Putamen (tissue), 1 donor: ENCODE measurements at regions not wholly inside any gene's neighbourhood (a gene's known extent, or its start where the extent isn't known, plus 50 kb on each side); places are given as distances from the start of the nearest gene placed in this dataset.
"Not testable (repeated sequence)": the region's sequence is repeated elsewhere in the genome, so short reads cannot be mapped to it uniquely, and the experiment has no call there.

ENCODE experiments used
- DNase-seq: peaks from one replicate; pipeline ENCODE4 v3.0.0-alpha.2; 2016; ENCODE audit warnings: low spot score

DNA sequence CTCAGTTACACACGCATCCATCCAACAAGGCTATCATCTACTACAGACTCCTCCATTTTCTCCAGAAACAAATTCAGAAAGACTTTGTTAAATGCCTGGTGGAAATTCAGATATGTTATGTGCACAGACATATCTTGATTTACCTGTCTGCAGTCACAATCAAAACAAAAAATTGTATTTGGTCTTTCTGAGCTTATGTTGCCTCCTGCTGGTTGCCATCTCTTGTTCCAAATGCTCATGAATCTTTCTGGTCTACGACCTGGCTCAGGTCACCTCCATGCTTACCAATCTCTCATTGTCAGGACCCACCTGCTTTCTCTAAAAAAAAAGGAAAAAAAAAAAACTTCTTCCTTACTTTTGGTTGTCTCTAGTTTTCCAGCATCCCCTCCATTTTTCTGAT lies 169.2 kb upstream of the PLXNC1 start:
- no peak for DNase-seq

DNA sequence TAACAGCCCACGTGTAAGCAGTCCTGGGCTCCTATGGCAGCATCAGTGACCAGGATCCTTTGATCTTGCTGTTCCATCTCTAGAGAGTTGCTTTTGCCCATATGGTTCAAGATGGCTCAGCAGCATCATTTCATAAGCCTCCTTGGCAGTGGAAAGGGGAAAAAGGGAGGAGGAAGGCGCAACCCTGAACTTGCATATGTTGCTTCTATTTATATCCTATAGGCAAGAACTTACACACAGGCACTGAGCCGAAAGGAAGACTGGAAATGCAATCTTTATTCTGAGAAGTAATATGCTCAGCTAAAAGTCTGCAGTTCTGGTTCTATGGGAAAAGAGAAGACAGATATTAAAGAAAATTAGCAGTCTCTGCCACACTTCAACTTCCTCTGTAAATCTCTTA lies 167.7 kb upstream of the PLXNC1 start:
- DNase-seq, result no peak

DNA sequence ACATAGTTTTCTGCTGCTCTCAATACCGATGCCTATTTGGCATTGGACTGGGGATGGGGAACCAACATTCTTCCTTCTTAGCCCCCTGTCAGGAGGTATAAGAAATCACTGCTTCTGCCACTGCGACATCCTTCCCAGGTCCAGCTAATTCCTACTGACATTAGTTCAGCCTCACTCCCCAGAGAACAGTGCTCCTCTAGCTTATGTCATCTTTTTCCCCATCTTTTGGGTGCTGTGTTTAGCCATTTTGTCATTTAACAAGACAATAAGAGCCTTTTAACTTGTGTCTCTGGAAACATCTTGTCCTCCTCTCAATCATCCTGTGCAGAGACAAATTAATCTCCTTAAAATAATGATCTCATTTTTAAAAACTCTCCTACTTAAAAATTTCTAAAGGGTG lies 167.0 kb upstream of the PLXNC1 start:
- DNase-seq, result no peak

DNA sequence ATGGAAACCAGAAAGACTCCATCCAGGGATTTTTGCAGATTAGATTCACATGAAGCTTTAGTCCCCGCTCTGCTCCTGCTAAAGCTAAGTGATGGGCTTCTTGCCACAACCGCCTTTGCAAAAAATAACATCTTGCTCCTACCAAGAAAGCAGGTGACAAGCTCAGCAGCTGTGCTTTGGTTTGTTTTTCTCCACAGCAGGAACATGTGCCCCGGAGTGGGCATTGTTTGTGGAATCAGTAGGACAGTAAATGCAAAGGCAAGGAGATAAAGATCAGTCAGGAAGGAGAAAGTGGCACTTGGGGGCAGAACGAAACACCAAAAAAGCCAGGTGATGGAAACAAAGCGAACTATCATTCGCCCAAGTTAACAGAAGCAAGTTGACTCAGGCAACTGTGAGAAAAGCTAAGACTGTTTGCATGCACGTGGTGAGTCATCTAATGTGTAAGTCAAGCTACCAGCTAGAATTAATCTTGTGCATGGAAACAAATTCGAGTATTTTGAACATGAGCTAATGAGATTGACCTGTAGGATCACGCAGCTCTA lies 165.5 kb upstream of the PLXNC1 start:
- no peak for DNase-seq

DNA sequence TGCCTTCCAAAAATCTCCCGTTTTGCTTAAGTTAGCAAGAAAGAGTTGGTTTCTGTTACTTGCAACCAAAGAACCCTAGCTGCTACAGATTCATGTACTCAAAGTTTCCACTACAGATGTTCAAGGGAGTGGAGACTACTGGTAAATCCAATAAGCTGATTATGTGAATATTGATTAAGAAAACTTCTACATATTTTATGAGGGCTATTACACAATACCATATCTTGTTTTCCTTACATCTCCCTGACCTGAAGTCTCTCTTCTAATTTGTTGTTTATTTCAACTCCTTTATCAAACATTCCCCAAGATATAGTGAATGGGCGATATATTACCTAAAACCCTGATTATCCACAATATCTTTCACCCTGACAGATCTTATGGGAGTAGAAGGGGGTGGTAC lies 164.4 kb upstream of the PLXNC1 start:
- no peak for DNase-seq

DNA sequence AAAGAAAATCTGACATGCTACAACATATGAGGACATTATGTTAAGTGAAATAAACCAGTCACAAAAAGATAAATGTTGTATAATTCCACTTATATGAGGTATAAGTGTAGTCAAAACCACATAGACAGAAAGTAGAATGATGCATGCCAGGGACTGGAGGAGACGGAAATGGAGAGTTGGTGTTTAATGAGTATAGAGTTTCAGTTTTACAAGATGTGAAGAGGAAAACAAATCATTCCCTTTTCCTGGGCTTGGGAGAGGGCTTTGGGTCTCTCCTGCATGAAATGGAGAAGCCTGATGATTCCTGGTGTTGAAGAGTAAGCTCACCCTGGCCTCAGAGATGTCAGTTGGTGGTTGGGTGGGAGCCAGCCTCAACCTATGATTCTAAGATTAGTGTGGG lies 158.4 kb upstream of the PLXNC1 start:
- no peak for DNase-seq

DNA sequence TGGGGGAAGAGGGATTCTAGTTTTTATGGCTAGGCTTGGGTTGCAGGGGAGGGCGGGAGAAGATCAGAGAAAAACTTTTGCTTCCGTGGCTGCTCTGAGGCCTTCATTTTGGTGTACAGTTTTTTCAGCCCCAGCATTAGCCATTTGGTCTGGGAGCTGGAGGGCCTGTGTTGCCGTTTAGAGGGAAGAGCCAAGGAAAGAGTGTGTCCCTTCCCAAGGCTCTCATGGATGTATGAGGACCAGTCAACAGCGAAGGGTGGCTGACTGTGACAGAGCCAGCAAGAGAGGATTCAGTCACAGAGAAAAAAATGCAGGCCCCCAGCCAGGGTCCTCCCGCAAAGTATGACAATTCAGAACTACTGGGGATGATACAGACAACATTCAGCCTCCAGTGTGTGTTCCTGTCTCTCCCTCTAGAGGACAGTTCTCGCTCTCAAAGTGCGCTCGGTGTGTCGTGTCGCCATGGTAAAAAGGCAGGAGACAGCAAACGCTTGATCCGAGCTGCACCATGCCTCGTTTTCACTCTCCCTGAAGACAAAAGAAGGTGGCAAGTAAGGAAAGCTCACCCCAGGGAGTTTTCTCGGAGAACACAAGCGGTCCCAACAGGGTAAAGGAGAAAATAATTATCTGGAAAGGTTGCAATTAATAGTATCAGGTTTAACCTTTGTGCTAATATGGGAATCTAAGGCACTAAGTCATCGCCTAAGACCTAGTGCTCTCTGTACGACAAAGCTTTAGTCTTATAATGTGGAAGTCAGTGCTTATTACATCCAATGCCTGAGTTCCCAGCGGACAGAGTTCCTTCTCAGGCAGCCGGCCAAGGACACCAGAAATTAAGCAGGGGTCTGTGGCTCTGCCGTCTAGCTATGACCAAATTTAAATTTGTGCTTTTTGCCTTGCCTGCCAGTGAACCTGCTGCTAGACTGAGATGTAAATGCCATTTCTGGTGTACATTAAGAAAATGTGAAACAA lies 157.3 kb upstream of the PLXNC1 start:
- DNase-seq, result peak; percentile 49

DNA sequence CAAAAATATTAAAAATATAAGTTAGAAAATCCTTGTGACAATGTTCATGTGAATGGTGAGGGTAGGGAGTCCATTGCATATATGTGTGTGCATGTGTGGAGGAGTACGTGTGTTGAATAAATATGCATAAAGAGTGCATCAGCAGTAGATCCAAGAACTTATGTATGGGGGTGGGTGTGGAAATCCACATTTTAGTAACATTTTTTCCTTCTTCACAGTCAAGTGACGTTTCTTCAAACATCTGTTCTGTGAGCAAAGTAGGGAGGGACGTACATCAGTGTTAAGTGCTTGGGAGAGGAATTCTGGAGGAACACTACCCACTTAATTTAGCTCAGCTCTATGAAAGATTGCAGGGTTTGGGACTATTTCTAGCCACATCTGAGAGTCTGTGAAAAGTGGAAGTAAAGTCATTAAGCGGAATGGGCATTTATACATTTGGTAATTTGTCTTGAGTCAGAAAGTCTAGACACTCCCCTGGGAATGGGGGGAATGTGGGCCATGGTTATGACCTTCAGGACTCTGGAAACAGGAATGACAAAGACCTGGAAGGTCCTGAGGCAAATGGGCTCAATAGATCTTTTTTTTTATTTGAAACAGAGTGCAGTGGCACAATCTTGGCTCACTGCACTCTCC lies 156.4 kb upstream of the PLXNC1 start:
- no peak for DNase-seq

DNA sequence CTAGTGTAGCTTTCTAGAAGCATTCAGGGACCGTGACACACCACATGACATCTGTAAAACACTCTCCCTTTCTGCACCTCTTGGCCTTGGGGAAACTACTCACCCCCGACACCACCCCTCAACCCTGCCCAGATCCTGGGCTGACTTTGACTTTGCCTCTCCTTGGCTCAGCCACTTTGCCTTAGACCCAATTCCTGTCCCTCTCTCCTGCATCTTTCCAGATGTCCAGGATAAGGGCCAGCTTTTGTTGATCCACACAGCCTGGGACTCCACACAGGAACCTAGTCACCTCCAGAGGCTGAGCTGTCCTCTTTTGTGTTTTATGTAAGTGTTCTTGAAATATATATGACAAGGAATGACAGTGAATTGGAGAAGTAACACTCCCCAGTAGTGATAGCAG lies 153.7 kb upstream of the PLXNC1 start:
- DNase-seq, result no peak

DNA sequence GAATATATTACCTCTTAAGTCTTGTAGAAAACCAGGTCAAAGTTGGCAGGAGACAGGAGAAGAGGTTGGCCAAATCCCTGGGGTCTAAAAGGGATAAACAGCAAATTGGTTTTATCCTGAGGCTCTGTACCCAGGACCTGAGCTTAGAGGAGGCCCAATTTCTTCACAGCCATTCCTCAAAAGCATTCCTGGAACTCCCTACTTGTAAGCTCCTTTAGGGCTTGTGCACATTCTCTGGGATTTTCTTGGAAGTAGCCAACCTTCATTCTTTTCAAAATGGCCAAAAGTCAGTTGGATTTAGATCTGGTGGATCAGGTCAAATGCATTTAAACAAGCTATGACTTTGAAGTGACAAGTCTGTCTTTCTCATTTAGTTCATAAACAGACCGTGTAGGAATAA lies 152.1 kb upstream of the PLXNC1 start:
- DNase-seq, result no peak

DNA sequence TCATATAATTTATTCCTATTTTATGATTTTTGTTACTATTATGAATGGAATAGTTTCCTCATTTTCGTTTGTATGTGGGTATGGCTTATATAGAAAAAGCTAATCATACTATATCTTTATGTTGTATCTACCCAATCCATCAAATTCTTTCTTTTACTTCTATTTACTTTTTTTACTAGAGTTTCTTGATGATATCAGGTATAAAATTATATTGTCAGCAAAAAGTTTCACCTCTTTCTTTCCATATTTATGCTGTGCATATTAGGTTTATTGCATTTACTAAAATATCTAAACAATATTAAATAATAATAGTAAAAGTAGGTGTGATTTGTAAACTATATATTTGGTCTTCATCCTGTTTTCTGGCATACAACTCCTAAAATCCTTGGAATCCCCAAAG lies 146.7 kb upstream of the PLXNC1 start:
- no peak for DNase-seq

DNA sequence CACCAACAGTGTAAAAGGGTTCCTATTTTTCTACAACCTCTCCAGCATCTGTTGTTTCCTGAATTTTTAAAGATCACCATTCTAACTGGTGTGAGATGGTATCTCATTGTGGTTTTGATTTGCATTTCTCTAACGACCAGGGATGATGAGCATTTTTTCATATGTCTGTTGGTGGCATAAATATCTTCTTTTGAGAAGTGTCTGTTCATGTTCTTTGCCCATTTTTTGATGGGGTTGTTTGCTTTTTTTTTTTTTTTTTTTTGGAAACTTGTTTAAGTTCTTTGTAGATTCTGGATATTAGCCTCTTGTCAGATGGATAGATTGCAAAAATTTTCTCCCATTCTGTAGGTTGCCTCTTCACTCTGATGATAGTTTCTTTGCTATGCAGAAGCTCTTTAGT lies 145.5 kb upstream of the PLXNC1 start:
- not testable (repeated sequence) for DNase-seq

DNA sequence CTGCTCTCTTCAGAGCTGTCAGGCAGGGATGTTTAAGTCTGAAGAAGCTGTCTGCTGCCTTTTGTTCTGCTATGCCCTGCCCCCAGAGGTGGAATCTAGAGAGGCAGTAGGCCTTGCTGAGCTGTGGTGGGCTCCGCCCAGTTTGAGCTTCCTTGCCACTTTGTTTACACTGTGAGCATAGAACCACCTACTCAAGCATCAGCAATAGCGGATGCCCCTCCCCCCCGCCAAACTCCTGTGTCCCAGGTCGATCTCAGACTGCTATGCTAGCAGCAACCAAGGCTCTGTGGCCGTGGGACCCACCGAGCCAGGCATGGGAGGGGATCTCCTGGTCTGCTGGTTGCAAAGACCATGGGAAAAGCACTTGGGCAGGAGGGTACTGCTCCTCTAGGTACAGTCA lies 140.5 kb upstream of the PLXNC1 start:
- not testable (repeated sequence) for DNase-seq

DNA sequence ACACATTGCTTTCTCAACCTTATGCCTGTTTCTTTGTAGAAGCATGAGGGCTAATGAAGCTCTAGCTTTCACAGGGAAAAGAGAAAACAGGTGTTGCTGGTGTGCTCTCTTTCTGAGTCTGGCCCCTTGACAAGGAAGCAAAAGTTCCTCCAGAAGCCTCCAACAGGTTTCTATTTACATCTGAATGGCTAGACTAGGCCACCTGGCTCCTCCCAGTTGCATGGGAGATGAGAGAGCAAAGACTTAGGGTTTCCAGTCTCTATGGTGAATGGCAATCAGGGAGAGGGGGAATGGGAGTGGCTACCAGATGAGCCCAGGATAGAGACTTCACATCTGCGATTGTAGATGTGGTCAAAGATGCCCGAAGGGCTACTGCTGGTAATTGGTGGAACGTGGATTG lies 138.1 kb upstream of the PLXNC1 start:
- DNase-seq, result no peak

DNA sequence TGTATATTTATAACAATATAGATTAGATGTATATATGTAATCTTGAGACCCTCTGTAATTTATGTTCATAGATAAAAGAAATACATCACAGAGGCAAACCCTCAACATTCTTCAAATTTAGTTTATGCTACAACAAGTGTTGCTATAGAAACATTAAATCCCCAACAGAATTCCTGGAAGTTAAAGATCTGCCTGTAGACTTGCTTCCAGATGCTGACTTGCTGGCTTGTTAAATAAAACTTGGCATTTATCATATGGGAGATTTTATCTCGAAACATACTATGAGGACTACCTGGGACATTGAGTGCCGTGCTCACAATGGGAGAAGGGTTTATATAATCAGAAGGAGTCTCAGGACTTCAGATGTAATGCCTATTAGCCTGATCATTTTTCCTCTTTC lies 136.3 kb upstream of the PLXNC1 start:
- DNase-seq, result no peak

DNA sequence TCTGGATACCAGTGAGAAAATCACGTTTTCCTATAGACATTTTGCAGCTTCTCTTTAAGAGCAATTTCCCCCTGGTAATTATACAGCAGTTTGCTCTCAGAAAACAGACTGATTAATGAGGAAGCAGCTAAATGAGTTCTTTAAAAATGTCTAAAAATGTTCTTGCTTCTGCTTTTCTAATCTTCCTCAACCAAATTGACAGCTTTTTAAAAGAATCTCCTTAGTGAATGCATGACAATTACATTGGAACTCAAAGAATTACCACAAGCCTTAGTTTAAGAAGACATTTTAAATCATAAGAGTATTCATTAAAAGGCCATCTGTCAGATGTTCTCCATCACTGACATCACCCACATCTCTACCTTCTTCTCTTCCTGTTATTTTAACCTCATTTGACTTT lies 135.8 kb upstream of the PLXNC1 start:
- DNase-seq, result no peak

DNA sequence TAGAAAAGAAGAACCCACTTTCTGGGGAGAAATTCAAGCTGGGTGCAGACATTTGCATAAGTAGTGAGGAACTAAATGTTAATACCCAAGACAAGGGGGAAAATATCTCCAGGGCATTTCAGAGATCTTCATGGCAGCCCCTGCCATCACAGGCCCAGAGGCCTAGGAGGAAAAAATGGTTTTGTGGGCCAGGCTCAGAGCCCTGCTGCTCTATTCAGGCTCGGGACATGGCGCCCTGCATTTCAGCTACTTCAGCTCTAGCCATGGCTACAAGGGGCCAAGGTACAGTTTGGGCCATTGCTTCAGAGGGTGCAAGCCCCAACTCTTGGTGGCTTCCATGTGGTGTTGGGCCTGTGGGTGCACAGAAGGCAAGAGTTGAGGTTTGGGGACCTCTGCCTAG lies 131.1 kb upstream of the PLXNC1 start:
- DNase-seq, result not testable (repeated sequence)

DNA sequence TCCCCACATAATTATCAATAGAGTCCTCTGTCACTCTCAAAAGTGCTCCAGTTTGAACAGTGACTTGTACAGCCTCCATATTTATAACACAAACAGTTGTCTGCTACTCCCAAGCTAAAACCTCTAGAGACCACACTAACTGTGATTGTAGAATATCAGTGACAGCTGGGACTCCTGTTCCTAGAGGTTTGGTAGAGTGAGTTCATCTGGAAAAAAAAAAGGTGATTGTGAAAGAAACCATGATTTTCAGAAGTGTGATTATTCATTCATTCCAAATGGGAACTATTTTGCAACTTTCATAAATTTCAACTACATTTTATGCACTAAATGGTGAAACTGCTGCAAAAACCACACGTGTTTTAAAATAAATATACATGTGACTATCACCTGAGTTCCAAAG lies 128.0 kb upstream of the PLXNC1 start:
- no peak for DNase-seq

DNA sequence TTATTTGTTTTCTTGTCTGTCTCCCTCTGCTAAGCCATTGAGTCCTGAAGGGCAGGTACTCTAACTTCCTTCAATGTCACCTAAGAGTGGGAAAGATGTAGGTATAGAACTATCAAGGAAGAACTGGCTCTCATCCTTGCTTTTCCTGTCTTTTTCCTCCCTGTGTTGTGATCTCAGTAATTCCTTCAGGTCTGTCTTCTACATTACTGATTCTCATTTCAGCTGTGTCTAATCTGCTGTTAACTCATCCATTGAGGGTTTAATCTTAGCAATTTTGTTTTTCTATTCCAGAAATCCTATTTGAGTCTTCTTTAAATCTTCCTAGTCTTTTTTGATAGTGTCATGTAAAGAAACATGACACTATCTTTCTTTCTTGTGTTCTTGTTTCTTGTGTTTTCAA lies 124.5 kb upstream of the PLXNC1 start:
- DNase-seq, result no peak

DNA sequence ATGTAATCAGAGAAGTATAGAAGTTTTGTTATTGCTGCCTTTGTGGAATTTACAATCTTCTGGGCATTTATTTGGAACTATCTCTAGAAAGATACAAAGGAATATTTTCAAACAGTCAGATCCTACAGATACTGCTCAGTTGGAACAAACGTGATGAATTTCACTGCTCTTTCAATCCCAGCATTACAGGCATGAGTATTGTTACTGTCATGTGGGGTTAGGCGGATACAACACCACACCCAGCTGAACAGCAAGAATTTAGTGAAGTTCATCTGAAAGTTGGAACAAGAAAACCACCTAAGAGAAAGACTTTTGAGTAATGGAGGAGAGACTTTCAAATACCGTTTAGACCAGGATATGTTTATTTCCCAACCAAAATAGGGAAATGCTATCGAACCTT lies 123.3 kb upstream of the PLXNC1 start:
- DNase-seq, result no peak

DNA sequence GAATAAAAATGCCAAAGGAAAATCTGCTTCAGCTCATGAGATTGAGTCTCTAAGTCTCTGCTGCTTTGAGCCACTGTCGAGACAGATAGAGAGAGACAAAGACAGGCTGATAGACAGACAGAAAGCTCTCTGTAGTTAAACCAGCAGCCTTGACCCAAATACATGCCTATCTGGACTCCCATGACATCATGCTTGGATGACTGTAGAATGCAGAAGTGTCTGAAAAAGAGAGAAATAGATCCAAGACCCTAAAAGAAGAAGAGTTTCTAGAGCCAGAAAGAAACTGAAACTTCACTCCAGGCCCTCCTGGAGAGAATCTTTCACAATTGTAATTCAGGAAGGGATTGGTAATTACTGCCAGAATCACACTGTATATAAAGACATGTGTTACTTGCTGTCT lies 122.6 kb upstream of the PLXNC1 start:
- no peak for DNase-seq

DNA sequence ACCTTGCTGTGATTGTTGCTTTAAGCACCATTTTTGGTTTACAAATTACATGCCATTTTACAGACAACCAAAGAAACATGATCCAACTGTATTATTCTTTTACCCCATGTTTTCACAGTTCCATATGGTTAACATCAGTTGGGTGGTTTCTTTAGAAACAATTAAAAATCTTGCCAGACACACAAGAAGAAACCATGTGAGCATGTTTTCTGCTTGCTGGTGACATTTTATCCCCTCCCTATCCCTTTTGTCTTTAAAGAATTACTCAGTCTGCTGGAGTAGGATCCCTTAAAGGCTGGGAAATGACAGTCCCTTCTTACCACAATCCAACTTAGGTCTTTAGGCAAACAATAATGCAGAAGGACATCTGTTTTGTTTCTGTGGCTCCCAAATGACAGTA lies 121.8 kb upstream of the PLXNC1 start:
- no peak for DNase-seq

DNA sequence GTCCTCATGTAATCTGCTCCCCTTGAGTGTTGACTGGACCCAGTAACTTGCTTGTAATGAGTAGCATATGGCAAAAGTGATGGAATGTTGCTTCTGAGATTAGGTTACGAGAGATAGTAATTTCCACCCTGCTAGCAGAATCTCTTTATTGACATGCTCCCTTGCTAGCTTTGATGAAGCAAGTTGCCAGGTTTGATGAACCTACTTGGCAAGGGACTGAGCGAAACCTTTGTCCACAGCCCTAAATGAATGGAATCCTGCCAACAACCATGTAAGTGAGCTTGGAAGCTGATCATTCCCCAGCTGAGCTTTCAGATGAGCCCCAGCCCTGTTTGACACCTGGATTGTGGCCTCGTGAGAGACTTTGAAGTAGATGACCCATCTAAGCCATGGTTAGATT lies 120.8 kb upstream of the PLXNC1 start:
- DNase-seq, result no peak
